Muscle of leg (tissue), 3 donors: ENCODE measurements at regions not wholly inside any gene's neighbourhood (a gene's known extent, or its start where the extent isn't known, plus 50 kb on each side); places are given as distances from the start of the nearest gene placed in this dataset.

Source experiments
- DNase-seq: peaks from one replicate; pipeline ENCODE4 v3.0.0; 2013
- H3K27ac ChIP-seq: one replicate; pipeline ENCODE4 v1.5.1; 2013; ENCODE audit warnings: mild to moderate bottlenecking, low read length, control low read depth
- H3K27me3 ChIP-seq: one replicate; pipeline ENCODE4 v1.6.1; 2013; ENCODE audit warnings: low read length; ENCODE audit not compliant: control insufficient read depth, insufficient read depth
- H3K36me3 ChIP-seq: one replicate; pipeline ENCODE4 v1.6.1; 2013; ENCODE audit warnings: low read length; ENCODE audit not compliant: control insufficient read depth, insufficient read depth
- H3K4me1 ChIP-seq: one replicate; pipeline ENCODE4 v1.6.1; 2013; ENCODE audit warnings: low read length; ENCODE audit not compliant: control insufficient read depth, insufficient read depth
- H3K4me3 ChIP-seq: one replicate; pipeline ENCODE4 v1.5.1; 2013; ENCODE audit warnings: low read length, control low read depth
- H3K9me3 ChIP-seq: replicated peaks from 2 replicates; pipeline ENCODE4 v1.6.1; 2013; ENCODE audit warnings: low read depth, low read length; ENCODE audit not compliant: control insufficient read depth
- WGBS: methylation state at CpG from one replicate; pipeline ENCODE4 v1.1.5; 2013; ENCODE audit warnings: missing lambda C conversion rate; ENCODE audit not compliant: insufficient coverage; 5-methylcytosine and 5-hydroxymethylcytosine counted together

- Histone ChIP-seq H3K4me3 (no peak overlapping the region), H3K9me3 (peaks cover 2% of the 10 kb centered on the region), H3K27me3 (peaks cover 4% of the 10 kb centered on the region), H3K36me3 (no peaks in the 10 kb centered on the region), H3K27ac (no peak overlapping the region), H3K4me1 (peaks cover 33% of the 10 kb centered on the region)
- DNase-seq, result no peak
- WGBS, result 76% methylated on average over 11 of the region's 18 CpGs
Observed at GRCh38 chr15:66906668-66907614, 158.5 kb upstream of the SMAD3 start.

- peaks cover 2% of the 10 kb centered on the region for H3K9me3 ChIP-seq
- WGBS, result 26% methylated on average over 4 of the region's 9 CpGs
- peak overlapping the region; percentile 62 for H3K27ac ChIP-seq
- peaks cover 33% of the 10 kb centered on the region for H3K4me1 ChIP-seq
- H3K36me3 ChIP-seq, result no peaks in the 10 kb centered on the region
- peaks cover 4% of the 10 kb centered on the region for H3K27me3 ChIP-seq
- H3K4me3 ChIP-seq, result no peak overlapping the region
- DNase-seq, result peak; percentile 89
Observed at GRCh38 chr15:66907826-66908743, 157.3 kb upstream of the SMAD3 start.

DNA sequence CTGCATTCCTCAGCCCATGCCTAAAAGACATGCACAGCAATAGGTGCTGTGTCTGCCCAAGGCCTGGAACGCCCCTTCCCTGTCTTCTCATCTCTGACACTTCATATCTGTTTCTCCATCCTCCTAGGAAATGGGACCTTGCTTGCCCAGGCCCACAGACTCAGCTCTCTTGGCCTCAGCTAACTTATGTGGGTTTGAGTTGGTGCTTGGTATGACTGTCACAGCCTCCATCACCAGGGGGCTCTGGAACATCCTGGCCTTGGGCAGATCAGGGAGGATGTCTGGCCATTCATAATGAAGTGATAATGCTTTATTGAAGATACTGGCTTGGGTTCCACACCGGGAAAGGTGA is 156.7 kb upstream of the SMAD3 start:
- WGBS, result 100% methylated on average over 1 of the region's 2 CpGs
- Histone ChIP-seq H3K36me3 (no peaks in the 10 kb centered on the region), H3K9me3 (peaks cover 2% of the 10 kb centered on the region), H3K27ac (peak overlapping the region; percentile 62), H3K4me3 (no peak overlapping the region), H3K27me3 (peaks cover 4% of the 10 kb centered on the region), H3K4me1 (peaks cover 33% of the 10 kb centered on the region)
- DNase-seq, result no peak

DNA sequence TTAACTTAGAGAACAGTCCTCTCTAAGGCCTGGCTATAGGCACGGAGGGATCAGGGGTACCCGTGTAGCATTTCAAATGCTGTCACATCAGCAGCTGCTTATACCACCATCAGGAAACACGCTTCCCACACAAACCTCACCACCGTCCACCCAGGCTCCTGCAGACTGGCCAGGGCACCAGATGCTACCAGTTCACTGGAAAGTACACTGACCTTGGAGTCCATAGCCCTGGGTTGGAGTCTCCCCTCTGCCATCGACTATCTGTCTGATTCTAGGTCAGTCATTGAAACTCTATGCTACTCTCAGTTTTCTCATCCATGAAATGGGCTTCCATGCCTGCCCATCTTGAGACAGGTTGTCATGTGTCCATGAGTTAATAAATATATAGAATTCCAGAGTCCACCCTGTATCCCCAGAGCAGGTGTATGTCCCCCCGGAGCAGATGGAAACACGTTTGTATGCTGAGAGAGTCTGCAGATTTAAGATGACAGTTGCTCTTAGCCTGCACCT is 156.0 kb upstream of the SMAD3 start:
- 85% methylated on average over 2 of the region's 7 CpGs for WGBS
- no peak overlapping the region for H3K27ac ChIP-seq
- peaks cover 2% of the 10 kb centered on the region for H3K9me3 ChIP-seq
- no peak overlapping the region for H3K4me3 ChIP-seq
- H3K4me1 ChIP-seq, result peaks cover 33% of the 10 kb centered on the region
- H3K36me3 ChIP-seq, result no peaks in the 10 kb centered on the region
- H3K27me3 ChIP-seq, result peaks cover 4% of the 10 kb centered on the region
- no peak for DNase-seq

DNA sequence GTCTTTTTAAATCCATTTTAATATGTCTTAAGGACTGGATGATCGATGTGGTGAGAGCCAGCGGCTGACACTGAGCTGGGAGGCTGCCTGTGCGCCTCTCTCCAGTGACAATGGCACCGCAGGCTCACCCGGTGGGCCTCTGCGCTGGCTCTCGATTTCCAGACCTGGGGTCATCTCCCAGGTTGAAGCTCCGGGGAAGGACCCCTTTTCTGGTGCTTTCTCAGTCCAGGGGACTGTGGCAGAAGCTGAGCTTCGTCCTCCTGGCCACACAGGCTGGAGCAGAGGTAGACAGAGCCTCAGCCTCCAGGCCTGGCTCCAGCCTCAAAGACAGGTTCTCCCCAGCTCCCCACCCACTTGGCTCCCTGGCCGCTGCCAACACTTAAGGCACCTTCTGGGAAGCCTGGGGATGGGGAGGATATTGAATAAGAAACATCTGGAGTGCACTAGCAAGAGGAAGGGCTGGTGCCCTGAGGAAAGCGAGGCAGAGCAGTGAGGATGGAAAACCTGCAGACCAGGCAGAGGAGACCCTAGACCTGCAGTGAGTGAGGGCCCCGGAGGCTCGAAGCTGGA is 154.2 kb upstream of the SMAD3 start:
- Histone ChIP-seq H3K36me3 (no peaks in the 10 kb centered on the region), H3K27ac (no peak overlapping the region), H3K9me3 (no peaks in the 10 kb centered on the region), H3K4me3 (no peak overlapping the region), H3K4me1 (peaks cover 33% of the 10 kb centered on the region), H3K27me3 (no peaks in the 10 kb centered on the region)
- 57% methylated on average over 11 of the region's 13 CpGs for WGBS
- no peak for DNase-seq

- Histone ChIP-seq H3K36me3 (no peaks in the 10 kb centered on the region), H3K9me3 (no peaks in the 10 kb centered on the region), H3K27me3 (no peaks in the 10 kb centered on the region), H3K27ac (no peak overlapping the region), H3K4me3 (no peak overlapping the region), H3K4me1 (peaks cover 33% of the 10 kb centered on the region)
- 67% methylated on average over 1 of the region's 7 CpGs for WGBS
- peak; percentile 65 for DNase-seq
Observed at GRCh38 chr15:66912001-66912400, 153.4 kb upstream of the SMAD3 start.

- Histone ChIP-seq H3K27me3 (no peaks in the 10 kb centered on the region), H3K4me1 (peaks cover 29% of the 10 kb centered on the region), H3K4me3 (no peak overlapping the region), H3K9me3 (peaks cover under 1% of the 10 kb centered on the region), H3K36me3 (no peaks in the 10 kb centered on the region), H3K27ac (no peak overlapping the region)
- no peak for DNase-seq
- 82% methylated on average over 3 of the region's 7 CpGs for WGBS
Observed at GRCh38 chr15:66912441-66912840, 153.0 kb upstream of the SMAD3 start.

DNA sequence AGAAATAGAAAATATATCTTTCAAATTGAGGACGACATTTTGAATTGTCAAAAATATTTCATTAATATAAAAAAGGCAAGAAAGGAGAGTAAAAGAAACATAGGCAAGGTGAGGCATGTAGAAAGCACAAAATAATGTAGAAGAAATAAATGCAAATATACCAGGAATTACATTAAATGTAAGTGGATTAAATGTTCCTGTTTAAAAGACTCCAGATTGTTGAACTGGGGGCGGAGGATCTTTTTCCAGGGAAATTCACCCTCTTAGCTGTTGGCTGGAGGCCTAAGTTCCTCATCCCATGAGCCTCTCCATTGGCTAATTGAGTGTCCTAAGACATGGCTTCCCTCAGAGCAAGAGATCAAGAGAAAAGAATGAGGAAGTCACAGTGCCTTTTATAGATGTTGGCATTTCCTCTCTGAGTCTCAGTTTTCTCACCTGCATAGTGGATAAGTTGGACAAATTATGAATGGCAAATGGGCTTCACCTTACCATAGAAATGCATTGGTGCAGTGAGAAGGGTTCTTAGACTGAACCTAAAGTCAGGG is 147.4 kb upstream of the SMAD3 start:
- Histone ChIP-seq H3K9me3 (peaks cover 16% of the 10 kb centered on the region), H3K36me3 (no peaks in the 10 kb centered on the region), H3K27ac (no peak overlapping the region), H3K27me3 (peaks cover 2% of the 10 kb centered on the region), H3K4me1 (peaks cover 7% of the 10 kb centered on the region), H3K4me3 (no peak overlapping the region)
- WGBS, result no CpG with 5 or more reads among the region's 2 CpGs
- no peak for DNase-seq

DNA sequence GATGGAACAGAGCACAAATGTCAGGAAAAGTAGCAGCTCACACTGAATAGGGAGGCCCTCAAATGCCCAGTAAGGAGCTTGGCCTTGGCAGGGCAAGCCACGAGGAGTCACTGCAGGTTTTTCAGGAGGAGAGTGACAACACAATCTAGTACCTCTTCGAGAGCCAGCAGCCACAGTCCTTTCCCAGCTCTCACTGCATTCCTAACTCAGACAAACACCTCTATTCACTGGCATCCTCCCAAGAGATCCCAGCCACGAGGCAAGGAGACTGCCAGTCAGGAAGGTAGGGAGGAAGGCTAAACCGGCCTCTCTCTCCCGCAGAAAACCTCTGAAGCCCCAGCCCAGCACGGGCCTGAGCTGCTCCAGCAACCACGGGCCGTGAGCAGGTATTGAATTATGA is 146.0 kb upstream of the SMAD3 start:
- Histone ChIP-seq H3K36me3 (no peaks in the 10 kb centered on the region), H3K27me3 (peaks cover 2% of the 10 kb centered on the region), H3K4me3 (no peak overlapping the region), H3K27ac (no peak overlapping the region), H3K9me3 (peaks cover 19% of the 10 kb centered on the region), H3K4me1 (peaks cover 7% of the 10 kb centered on the region)
- peak; percentile 32 for DNase-seq
- WGBS, result 50% methylated on average over 1 of the region's 8 CpGs
